Effector memory CD4-positive, alpha-beta T cell (primary cell): ENCODE measurements at regions not wholly inside any gene's neighbourhood (a gene's known extent, or its start where the extent isn't known, plus 50 kb on each side); places are given as distances from the start of the nearest gene placed in this dataset.

Source experiments
- DNase-seq, 3 donors: peaks; one replicate each; pipeline ENCODE4 v3.0.0-alpha.2; 2020
- H3K27ac ChIP-seq: 2 replicates; pipeline ENCODE4 v1.7.0; 2013; ENCODE audit warnings: mild to moderate bottlenecking, low read length, moderate library complexity; ENCODE audit not compliant: insufficient read depth, poor library complexity, severe bottlenecking
- H3K27me3 ChIP-seq: replicated peaks from 2 replicates; pipeline ENCODE4 v1.7.0; 2013; ENCODE audit warnings: mild to moderate bottlenecking, low read length; ENCODE audit not compliant: insufficient read depth, control insufficient read depth, poor library complexity, severe bottlenecking
- H3K36me3 ChIP-seq: 2 replicates; pipeline ENCODE4 v1.7.0; 2013; ENCODE audit warnings: mild to moderate bottlenecking, low read length, moderate library complexity; ENCODE audit not compliant: control insufficient read depth, insufficient read depth
- H3K4me1 ChIP-seq: 2 replicates; pipeline ENCODE4 v1.7.0; 2013; ENCODE audit warnings: low read length, mild to moderate bottlenecking; ENCODE audit not compliant: control insufficient read depth, insufficient read depth, poor library complexity, severe bottlenecking
- H3K4me3 ChIP-seq: 2 replicates; pipeline ENCODE4 v1.7.0; 2013; ENCODE audit warnings: low read length, low read depth, mild to moderate bottlenecking; ENCODE audit not compliant: insufficient read depth, poor library complexity, severe bottlenecking
- H3K9me3 ChIP-seq: 2 replicates; pipeline ENCODE4 v1.7.0; 2013; ENCODE audit warnings: mild to moderate bottlenecking, low read length, moderate library complexity; ENCODE audit not compliant: control insufficient read depth

DNA sequence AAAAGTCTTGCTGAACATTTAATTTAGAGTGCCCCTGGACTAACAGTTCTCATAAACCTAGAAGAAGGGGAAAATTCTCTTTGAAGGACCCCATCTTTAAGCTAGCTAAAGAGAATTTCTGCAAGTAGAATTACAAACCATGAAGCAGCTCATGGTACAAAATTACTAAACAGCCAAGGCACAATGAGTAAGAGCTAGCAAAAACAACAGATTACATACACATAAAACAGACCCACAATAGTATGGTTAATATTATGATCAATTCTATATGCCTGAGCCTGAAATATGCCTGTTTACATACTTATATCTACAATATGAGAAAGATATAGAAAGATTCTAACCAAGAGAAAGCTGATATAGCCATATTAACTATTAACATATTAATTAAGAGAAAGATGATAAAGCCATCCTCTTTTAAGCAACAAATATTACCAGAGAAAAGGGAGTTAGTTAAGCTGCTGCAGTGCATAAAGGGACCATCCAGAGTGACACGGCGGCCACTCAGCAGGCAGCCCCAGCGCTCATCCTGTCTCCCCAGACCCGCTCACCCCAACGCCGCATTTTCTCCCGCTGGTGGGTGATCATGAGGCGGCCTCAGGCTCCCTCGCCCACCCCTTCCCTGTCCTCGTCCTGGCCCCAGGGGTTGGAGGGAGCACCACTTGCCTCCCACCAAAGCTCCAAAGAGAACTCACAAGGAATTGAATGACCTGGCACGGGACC is 98.4 kb upstream of the CARMIL1 start:
- no peaks in the 10 kb centered on the region for H3K9me3 ChIP-seq
- H3K4me3 ChIP-seq = no peak overlapping the region
- no peaks in the 10 kb centered on the region for H3K27me3 ChIP-seq
- H3K27ac ChIP-seq = no peak overlapping the region
- DNase-seq = no peak
- H3K36me3 ChIP-seq = no peaks in the 10 kb centered on the region
- no peaks in the 10 kb centered on the region for H3K4me1 ChIP-seq

DNA sequence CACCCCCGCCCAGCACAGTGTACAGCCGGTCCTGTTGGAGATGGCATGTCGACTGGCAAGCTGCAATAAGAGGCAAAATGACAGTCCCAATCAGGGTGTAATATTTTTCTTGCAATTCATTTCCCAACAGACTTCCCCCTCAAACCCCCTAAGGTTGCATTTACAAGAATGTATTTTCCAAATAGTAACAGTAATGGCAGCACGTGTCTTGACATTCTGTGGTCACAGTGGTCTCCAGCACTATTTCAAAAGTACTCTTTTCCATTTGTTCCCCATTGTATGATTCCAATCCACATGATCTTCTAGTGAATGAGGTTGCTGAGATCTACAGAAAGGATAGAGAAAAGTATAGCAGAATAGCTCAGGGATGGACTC is 97.8 kb upstream of the CARMIL1 start:
- no peak for DNase-seq
- Histone ChIP-seq H3K4me1 (no peaks in the 10 kb centered on the region), H3K4me3 (no peak overlapping the region), H3K9me3 (no peaks in the 10 kb centered on the region), H3K27me3 (no peaks in the 10 kb centered on the region), H3K36me3 (no peaks in the 10 kb centered on the region), H3K27ac (no peak overlapping the region)

DNA sequence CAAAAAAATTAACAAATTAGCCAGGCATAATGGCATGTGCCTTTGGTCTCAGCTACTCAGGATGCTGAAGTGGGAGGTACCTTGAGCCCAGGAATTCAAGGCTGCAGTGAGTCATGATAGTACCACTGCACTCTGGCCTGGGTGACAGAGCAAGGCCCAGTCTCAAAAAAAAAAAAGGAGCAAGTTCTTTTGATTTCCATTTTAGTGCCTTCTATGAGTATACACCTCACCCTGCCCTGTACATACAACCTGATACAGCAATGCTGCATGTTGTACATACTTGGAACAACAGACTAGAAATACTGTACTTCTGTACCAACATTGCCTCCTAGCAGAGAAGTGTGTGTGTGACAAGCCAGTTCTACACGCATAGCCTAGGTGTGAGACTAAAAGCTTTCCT is 97.3 kb upstream of the CARMIL1 start:
- no peak overlapping the region for H3K27ac ChIP-seq
- no peaks in the 10 kb centered on the region for H3K27me3 ChIP-seq
- DNase-seq = no peak
- H3K36me3 ChIP-seq = no peaks in the 10 kb centered on the region
- no peak overlapping the region for H3K4me3 ChIP-seq
- no peaks in the 10 kb centered on the region for H3K9me3 ChIP-seq
- H3K4me1 ChIP-seq = no peaks in the 10 kb centered on the region

DNA sequence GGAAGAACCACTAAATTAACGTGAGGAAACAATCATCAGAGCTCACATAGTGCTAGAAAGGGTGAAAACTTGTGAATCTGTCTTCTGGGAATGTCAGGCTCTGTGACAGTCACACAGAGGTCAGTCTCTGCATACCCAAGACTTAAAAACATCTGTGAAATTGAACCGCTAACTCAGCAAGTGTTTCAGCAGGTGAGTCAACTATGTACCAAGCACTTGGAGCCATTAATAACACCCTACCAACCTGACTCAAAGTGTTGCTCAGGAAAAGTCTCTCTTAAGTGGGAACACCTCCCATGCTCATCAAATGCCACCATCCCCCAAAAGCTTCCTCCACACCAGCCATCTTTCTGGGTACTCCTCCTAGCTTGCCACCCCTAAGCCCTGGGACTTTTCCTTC is 92.3 kb upstream of the CARMIL1 start:
- no peak overlapping the region for H3K27ac ChIP-seq
- no peaks in the 10 kb centered on the region for H3K36me3 ChIP-seq
- no peaks in the 10 kb centered on the region for H3K27me3 ChIP-seq
- H3K9me3 ChIP-seq = no peaks in the 10 kb centered on the region
- H3K4me3 ChIP-seq = no peak overlapping the region
- DNase-seq = no peak
- no peaks in the 10 kb centered on the region for H3K4me1 ChIP-seq

DNA sequence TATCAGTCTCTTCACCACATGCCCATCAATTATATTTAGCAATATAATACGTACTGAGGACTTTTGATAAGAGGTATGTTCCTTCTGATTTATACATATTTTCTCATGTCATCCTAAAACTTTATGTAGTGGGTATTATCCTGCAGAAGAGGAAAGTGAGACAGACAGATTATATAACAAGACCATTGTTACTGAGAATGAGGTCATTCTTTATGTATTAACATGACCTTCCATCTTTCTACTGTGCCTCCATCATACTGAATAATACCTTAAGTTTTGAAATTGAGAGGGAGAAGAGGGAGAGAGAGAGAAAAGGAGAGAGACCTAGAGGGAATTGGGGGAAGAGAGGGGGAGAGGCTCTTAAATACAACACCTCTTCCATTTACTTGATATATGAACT is 90.9 kb upstream of the CARMIL1 start:
- Histone ChIP-seq H3K4me1 (no peaks in the 10 kb centered on the region), H3K4me3 (no peak overlapping the region), H3K27ac (no peak overlapping the region), H3K36me3 (no peaks in the 10 kb centered on the region), H3K27me3 (no peaks in the 10 kb centered on the region), H3K9me3 (no peaks in the 10 kb centered on the region)
- DNase-seq = no peak

DNA sequence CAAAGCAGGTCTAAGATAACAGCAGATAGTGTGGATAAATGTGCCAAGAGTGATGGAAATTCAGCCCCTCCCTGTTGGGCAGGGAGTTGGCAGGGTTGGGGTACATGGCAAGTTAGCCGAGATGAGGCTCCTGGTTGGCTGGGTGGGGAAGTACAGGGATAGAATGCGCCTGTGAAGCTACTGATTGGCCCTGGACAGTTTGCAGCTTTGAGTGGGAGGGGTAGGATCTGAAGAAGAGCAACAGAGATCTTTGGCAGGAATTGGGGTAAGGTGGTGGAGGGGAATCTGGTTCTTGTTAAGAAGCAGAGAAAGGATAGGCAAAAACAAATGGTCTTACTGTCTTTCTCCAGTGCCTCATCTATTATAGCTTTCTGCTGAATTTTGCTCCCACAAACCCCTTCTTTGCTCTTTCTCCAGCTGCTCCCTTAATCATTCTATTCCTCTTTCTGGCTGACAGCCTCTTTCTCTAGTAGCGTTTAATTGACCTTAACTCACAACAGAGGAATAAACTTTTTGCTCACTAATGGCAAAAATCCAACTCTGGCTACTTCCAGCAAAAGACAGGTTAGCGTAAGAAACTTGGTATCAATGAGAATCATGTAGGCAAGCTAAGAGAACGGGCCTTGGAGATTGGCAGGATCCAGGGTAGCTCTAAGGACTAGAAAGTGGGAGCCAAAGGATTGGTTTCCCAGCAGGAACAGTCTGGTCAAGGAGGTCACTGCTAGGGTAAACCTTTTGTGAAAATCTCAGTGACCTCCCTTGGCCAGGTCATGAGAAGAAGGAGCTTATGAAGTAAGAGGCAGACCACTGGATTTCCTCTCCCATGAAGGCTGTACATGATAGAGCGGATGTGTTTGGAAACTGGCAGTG is 86.3 kb upstream of the CARMIL1 start:
- no peaks in the 10 kb centered on the region for H3K9me3 ChIP-seq
- no peak overlapping the region for H3K4me3 ChIP-seq
- H3K4me1 ChIP-seq = no peaks in the 10 kb centered on the region
- H3K27me3 ChIP-seq = no peaks in the 10 kb centered on the region
- no peaks in the 10 kb centered on the region for H3K36me3 ChIP-seq
- H3K27ac ChIP-seq = no peak overlapping the region
- DNase-seq = no peak

DNA sequence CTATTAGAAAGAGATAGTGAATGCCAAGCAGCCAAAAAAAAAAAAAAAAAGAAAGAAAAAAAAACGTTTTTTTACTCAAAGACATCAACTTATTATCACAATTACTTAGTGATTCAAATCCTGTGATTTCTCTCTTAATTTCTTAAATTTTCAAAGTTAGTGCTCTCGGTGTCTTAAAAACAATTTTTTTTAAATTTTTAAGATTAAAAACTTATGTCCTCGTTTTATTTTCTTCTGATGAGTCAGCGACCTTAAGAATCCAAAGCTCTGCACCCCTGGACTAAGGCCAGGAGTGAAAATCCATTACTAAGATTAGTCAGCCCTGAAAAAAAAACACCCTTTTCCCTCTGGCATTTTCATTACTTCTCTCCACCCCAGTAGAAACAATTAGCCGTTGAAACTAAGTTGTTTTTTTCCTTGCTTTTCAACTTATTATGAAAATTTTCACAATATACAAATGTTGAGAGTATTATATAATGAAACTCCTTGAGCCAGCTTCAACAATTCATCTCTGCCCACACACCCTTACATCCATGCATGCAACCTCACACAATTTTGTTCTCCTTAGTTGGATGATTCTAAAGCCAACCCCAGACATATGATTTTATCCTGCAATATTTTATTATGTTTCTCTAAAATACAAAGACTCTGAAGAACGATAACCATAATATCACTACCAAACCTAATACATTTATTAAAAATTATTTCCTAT is 85.6 kb upstream of the CARMIL1 start:
- H3K27ac ChIP-seq = no peak overlapping the region
- H3K36me3 ChIP-seq = no peaks in the 10 kb centered on the region
- H3K4me3 ChIP-seq = no peak overlapping the region
- no peaks in the 10 kb centered on the region for H3K27me3 ChIP-seq
- H3K9me3 ChIP-seq = no peaks in the 10 kb centered on the region
- no peaks in the 10 kb centered on the region for H3K4me1 ChIP-seq
- DNase-seq = no peak

DNA sequence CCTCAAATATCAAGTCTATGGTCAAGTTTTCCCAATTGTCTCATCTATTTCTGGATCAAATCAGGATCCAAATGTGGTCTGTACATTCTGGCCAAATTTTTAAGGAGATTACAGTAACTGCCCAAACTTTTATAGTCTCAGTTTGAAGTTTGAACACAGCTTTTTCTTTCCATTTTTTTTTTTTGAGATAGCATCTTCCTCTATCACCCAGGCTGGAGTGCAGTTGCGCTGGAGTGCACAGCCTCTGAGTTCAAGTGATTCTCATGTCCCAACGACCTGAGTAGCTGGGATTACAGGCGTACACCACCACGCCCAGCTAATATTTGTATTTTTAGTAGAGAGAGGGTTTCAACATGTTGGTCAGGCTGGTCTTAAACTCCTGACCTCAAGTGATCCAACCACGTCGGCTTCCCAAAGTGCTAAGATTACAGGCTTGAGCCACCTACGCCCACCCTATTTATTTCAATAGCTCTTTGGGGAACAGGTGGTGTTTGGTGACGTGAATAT is 84.9 kb upstream of the CARMIL1 start:
- Histone ChIP-seq H3K27ac (no peak overlapping the region), H3K4me3 (no peak overlapping the region), H3K27me3 (no peaks in the 10 kb centered on the region), H3K9me3 (no peaks in the 10 kb centered on the region), H3K36me3 (no peaks in the 10 kb centered on the region), H3K4me1 (no peaks in the 10 kb centered on the region)
- DNase-seq = no peak

DNA sequence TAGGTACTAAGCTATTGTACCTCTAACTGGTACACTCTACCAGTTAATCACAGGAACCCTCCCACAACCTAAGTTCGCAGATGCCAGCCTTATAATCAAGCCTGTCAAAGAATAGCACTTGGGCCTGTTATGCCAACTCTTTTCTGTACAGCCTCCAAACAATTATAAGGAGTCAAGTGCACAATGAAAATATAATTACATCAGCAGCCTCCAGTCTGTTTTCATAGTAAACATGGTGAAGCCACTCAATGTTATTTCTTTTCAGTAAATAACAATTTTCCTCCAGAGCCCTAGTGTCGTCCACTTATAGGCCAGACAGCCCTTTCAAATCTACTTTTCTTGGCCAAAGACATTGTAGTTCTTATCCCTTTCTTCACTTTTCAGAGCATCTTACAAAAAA is 82.7 kb upstream of the CARMIL1 start:
- Histone ChIP-seq H3K27me3 (no peaks in the 10 kb centered on the region), H3K9me3 (no peaks in the 10 kb centered on the region), H3K27ac (no peak overlapping the region), H3K4me1 (no peaks in the 10 kb centered on the region), H3K36me3 (no peaks in the 10 kb centered on the region), H3K4me3 (no peak overlapping the region)
- DNase-seq = no peak

DNA sequence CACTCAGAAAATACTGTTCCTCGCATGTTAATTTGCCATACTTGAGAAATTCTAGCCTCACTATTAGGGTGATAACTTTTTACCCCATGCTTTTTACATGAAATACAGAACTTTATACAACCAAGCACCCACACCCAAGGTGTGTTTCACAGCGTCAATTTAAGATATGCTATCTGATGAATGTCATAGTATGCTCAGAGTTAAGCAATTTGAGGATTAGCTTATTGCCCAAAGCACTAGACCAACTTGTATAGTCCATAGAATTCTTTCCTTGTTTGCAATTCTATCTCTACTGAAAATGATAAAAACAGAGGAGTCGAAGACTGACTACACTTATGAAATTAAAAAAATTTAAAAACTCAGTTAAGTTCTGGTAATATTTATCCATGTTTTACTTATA is 82.1 kb upstream of the CARMIL1 start:
- Histone ChIP-seq H3K4me3 (no peak overlapping the region), H3K27me3 (no peaks in the 10 kb centered on the region), H3K4me1 (no peaks in the 10 kb centered on the region), H3K27ac (no peak overlapping the region), H3K9me3 (no peaks in the 10 kb centered on the region), H3K36me3 (no peaks in the 10 kb centered on the region)
- no peak for DNase-seq
